GM18502 (cell line): ENCODE measurements at regions not wholly inside any gene's neighbourhood (a gene's known extent, or its start where the extent isn't known, plus 50 kb on each side); places are given as distances from the start of the nearest gene placed in this dataset.

Experiments used
- ATAC-seq: cut with Tn5 transposase; IDR thresholded peaks from one replicate; pipeline ENCODE4 v1.9.1; 2021; ENCODE audit warnings: mild to moderate bottlenecking; ENCODE audit not compliant: unreplicated experiment, poor library complexity

- ATAC-seq = no peak
Measured at GRCh38 chr2:18911416-18911815, 322.0 kb upstream of the NT5C1B start.

- ATAC-seq = no peak
Measured at GRCh38 chr2:18910843-18911242, 321.5 kb upstream of the NT5C1B start.

GRCh38 chr2:18907937-18908336, 318.6 kb upstream of the NT5C1B start:
- ATAC-seq = no peak

- ATAC-seq = no peak
Measured at GRCh38 chr2:18907508-18907907, 318.1 kb upstream of the NT5C1B start.

- ATAC-seq = peak; percentile 97
Measured at GRCh38 chr2:18903750-18904149, 314.4 kb upstream of the NT5C1B start.

- no peak for ATAC-seq
Measured at GRCh38 chr2:18901242-18901641, 311.9 kb upstream of the NT5C1B start.

- no peak for ATAC-seq
Measured at GRCh38 chr2:18900691-18901141, 311.3 kb upstream of the NT5C1B start.

GRCh38 chr2:18899725-18900124, 310.4 kb upstream of the NT5C1B start:
- ATAC-seq = no peak

GRCh38 chr2:18898271-18898670, 308.9 kb upstream of the NT5C1B start:
- no peak for ATAC-seq

GRCh38 chr2:18896125-18896764, 306.9 kb upstream of the NT5C1B start:
- ATAC-seq = no peak

GRCh38 chr2:18891600-18892345, 302.4 kb upstream of the NT5C1B start:
- ATAC-seq = no peak

GRCh38 chr2:18889565-18890332, 300.4 kb upstream of the NT5C1B start:
- no peak for ATAC-seq

- ATAC-seq = no peak
Measured at GRCh38 chr2:18885457-18885856, 296.1 kb upstream of the NT5C1B start.

GRCh38 chr2:18883616-18884456, 294.5 kb upstream of the NT5C1B start:
- ATAC-seq = no peak

- no peak for ATAC-seq
Measured at GRCh38 chr2:18871430-18871829, 282.1 kb upstream of the NT5C1B start.

GRCh38 chr2:18870307-18870706, 280.9 kb upstream of the NT5C1B start:
- no peak for ATAC-seq

GRCh38 chr2:18861951-18862350, 272.6 kb upstream of the NT5C1B start:
- no peak for ATAC-seq

- no peak for ATAC-seq
Measured at GRCh38 chr2:18860179-18860578, 270.8 kb upstream of the NT5C1B start.

- ATAC-seq = no peak
Measured at GRCh38 chr2:18856765-18857164, 267.4 kb upstream of the NT5C1B start.

- peak; percentile 38 for ATAC-seq
Measured at GRCh38 chr2:18855027-18855426, 265.7 kb upstream of the NT5C1B start.
